GM12878 (cell line): ENCODE measurements at regions not wholly inside any gene's neighbourhood (a gene's known extent, or its start where the extent isn't known, plus 50 kb on each side); places are given as distances from the start of the nearest gene placed in this dataset.

Experiments
- ATAC-seq: fragments of 200-7000 bp; cut with Tn5 transposase; 3 replicates; pipeline ENCODE4 v1.9.1; 2020; ENCODE audit warnings: mild to moderate bottlenecking, moderate library complexity
- BruUV-seq: library from RNA; stranded (reverse); fragments of 400-500 nt; replicated peaks from 2 replicates; lab custom pipeline; 2021; lab: Mats Ljungman, UMichigan
- CTCF ChIA-PET: fragments of 300-600 bp; sonication (Branson Sonifier 250); formaldehyde crosslinking; extraction: SDS; loops from one replicate; lab custom pipeline; 2021; ENCODE audit warnings: inconsistent platforms; lab: Yijun Ruan, JAX
- POLR2A ChIA-PET: fragments of 350-600 bp; formaldehyde crosslinking; extraction: SDS; loops from one replicate; lab custom pipeline; 2021; ENCODE audit warnings: inconsistent platforms; lab: Charles Lee
- RAD21 ChIA-PET: fragments of 300-600 bp; sonication (Branson Sonifier 250); formaldehyde crosslinking; loops from one replicate; lab custom pipeline; 2023; ENCODE audit warnings: antibody characterized with exemption; ENCODE audit not compliant: unreplicated experiment; lab: Charles Lee
- SMC1A ChIA-PET: fragments of 300-600 bp; sonication (Branson Sonifier 250); formaldehyde crosslinking; loops from one replicate; lab custom pipeline; 2023; ENCODE audit not compliant: unreplicated experiment, uncharacterized antibody; lab: Charles Lee
- DNase-seq: peaks from one replicate; pipeline ENCODE4 v3.0.0-alpha.2; 2011; ENCODE audit warnings: low read depth, low spot score
- FAIRE-seq: peaks from 3 replicates; lab custom pipeline; 2011; peaks lifted over from hg19 to GRCh38; lab: Jason Lieb, UNC
- H2AFZ ChIP-seq: 2 replicates; pipeline ENCODE4 v1.6.0; 2011; ENCODE audit warnings: low read depth, low read length, control low read depth; ENCODE audit not compliant: control insufficient read depth
- H3K27ac ChIP-seq: 2 replicates; pipeline ENCODE4 v1.5.1; 2011; ENCODE audit warnings: control low read depth; ENCODE audit not compliant: control insufficient read depth, insufficient read depth
- H3K27me3 ChIP-seq, 2 experiments: replicated peaks in 1 of 2; 2 replicates each; pipeline versions ENCODE4 v1.6.0 to v1.6.1; 2011; ENCODE audit warnings: low read length in 1 of 2; ENCODE audit not compliant: control insufficient read depth in 2 of 2, insufficient read depth in 2 of 2
- H3K36me3 ChIP-seq, 2 experiments: 2 replicates each; pipeline ENCODE4 v1.5.1; 2011; ENCODE audit warnings: low read length in 1 of 2; ENCODE audit not compliant: control insufficient read depth in 2 of 2, insufficient read depth in 2 of 2
- H3K4me1 ChIP-seq: 2 replicates; pipeline ENCODE4 v1.6.1; 2011; ENCODE audit warnings: mild to moderate bottlenecking, low read length, moderate library complexity, mixed read lengths; ENCODE audit not compliant: control insufficient read depth, insufficient read depth
- H3K4me2 ChIP-seq: 2 replicates; pipeline ENCODE4 v1.6.0; 2011; ENCODE audit warnings: control low read depth; ENCODE audit not compliant: control insufficient read depth, insufficient read depth
- H3K4me3 ChIP-seq: fragments of 200-600 bp; sonication (generic); 2 replicates; pipeline ENCODE4 v1.5.1; 2016
- H3K79me2 ChIP-seq: 2 replicates; pipeline ENCODE4 v1.6.0; 2011; ENCODE audit warnings: low read length; ENCODE audit not compliant: control insufficient read depth, insufficient read depth
- H3K9ac ChIP-seq: 2 replicates; pipeline ENCODE4 v1.8.0; 2011; ENCODE audit warnings: low read length, control low read depth, mixed read lengths; ENCODE audit not compliant: control insufficient read depth, insufficient read depth
- H3K9me3 ChIP-seq: replicated peaks from 3 replicates; pipeline ENCODE4 v1.5.1; 2011; ENCODE audit warnings: mild to moderate bottlenecking, low read length; ENCODE audit not compliant: control insufficient read depth, insufficient read depth
- H4K20me1 ChIP-seq: 2 replicates; pipeline ENCODE4 v1.6.0; 2011; ENCODE audit not compliant: control insufficient read depth, insufficient read depth
- BACH1 ChIP-seq: fragments of 450-650 bp; IDR thresholded peaks from 2 replicates; pipeline ENCODE4 v1.6.1; 2017; ENCODE audit warnings: mild to moderate bottlenecking, borderline replicate concordance
- BRCA1 ChIP-seq: IDR thresholded peaks from 2 replicates; pipeline ENCODE4 v1.6.1; 2011; ENCODE audit warnings: low read depth, low read length, improper control_type of control experiment
- EGR1 ChIP-seq, 2 experiments: IDR thresholded peaks; 1 replicate in 1 of 2; 2 replicates in 1 of 2; pipeline ENCODE4 v1.6.1; 2011 to 2012; ENCODE audit warnings: low read depth in 2 of 2, low read length in 2 of 2, borderline replicate concordance in 1 of 2, mild to moderate bottlenecking in 1 of 2, moderate library complexity in 1 of 2
- EZH2 ChIP-seq: IDR thresholded peaks from 2 replicates; pipeline ENCODE4 v1.6.1; 2012; ENCODE audit warnings: low read depth, mild to moderate bottlenecking, control low read depth, inconsistent platforms, low read length, borderline replicate concordance; ENCODE audit not compliant: control insufficient read depth
- FOS ChIP-seq: IDR thresholded peaks from 3 replicates; pipeline ENCODE4 v1.6.1; 2011; ENCODE audit warnings: borderline replicate concordance; ENCODE audit not compliant: insufficient read length; ENCODE audit errors: extremely low read depth
- FOXK2 ChIP-seq: fragments of 450-650 bp; IDR thresholded peaks from 2 replicates; pipeline ENCODE4 v1.6.1; 2017; ENCODE audit warnings: mild to moderate bottlenecking, moderate library complexity
- HCFC1 ChIP-seq: fragments of 150-350 bp; IDR thresholded peaks from 2 replicates; pipeline ENCODE4 v1.6.1; 2014; ENCODE audit warnings: low read length
- IKZF1 ChIP-seq: fragments of 450-650 bp; conservative IDR thresholded peaks from 2 replicates; pipeline ENCODE4 v1.6.1; 2017; ENCODE audit warnings: antibody characterized with exemption, mild to moderate bottlenecking
- MTA3 ChIP-seq: IDR thresholded peaks from 2 replicates; pipeline ENCODE4 v1.6.1; 2012; ENCODE audit warnings: low read length, inconsistent platforms, borderline replicate concordance
- NRF1 ChIP-seq: conservative IDR thresholded peaks from 2 replicates; pipeline ENCODE4 v1.6.1; 2011; ENCODE audit warnings: mild to moderate bottlenecking, low read depth, low read length, improper control_type of control experiment
- POLR2AphosphoS2 ChIP-seq: IDR thresholded peaks from 2 replicates; pipeline ENCODE4 v1.6.1; 2011; ENCODE audit warnings: low read depth, mild to moderate bottlenecking, low read length, improper control_type of control experiment, moderate library complexity
- SREBF1 ChIP-seq: IDR thresholded peaks from 2 replicates; pipeline ENCODE4 v1.6.1; 2012; ENCODE audit warnings: mild to moderate bottlenecking, low read length
- SUPT20H ChIP-seq: IDR thresholded peaks from 2 replicates; pipeline ENCODE4 v1.6.1; 2011; ENCODE audit warnings: low read depth, mild to moderate bottlenecking, low read length, moderate library complexity, borderline replicate concordance; ENCODE audit not compliant: control insufficient read depth
- TBL1XR1 ChIP-seq: IDR thresholded peaks from 2 replicates; pipeline ENCODE4 v1.6.1; 2012; ENCODE audit warnings: low read depth, low read length, improper control_type of control experiment
- TCF7 ChIP-seq: IDR thresholded peaks from 2 replicates; pipeline ENCODE4 v1.6.1; 2014; ENCODE audit warnings: antibody characterized with exemption, borderline replicate concordance
- USF2 ChIP-seq: IDR thresholded peaks from 2 replicates; pipeline ENCODE4 v1.6.1; 2011; ENCODE audit warnings: low read depth, low read length, improper control_type of control experiment, borderline replicate concordance
- YBX1 ChIP-seq: fragments of 450-650 bp; IDR thresholded peaks from 2 replicates; pipeline ENCODE4 v1.6.1; 2016; ENCODE audit warnings: antibody characterized with exemption
- ZNF207 ChIP-seq: fragments of 450-650 bp; IDR thresholded peaks from 2 replicates; pipeline ENCODE4 v1.6.1; 2014; ENCODE audit warnings: antibody characterized with exemption, mild to moderate bottlenecking, borderline replicate concordance
- ZNF384 ChIP-seq: IDR thresholded peaks from 2 replicates; pipeline ENCODE4 v1.6.1; 2012; ENCODE audit warnings: low read depth, mild to moderate bottlenecking, low read length, improper control_type of control experiment, borderline replicate concordance
- WGBS: methylation state at CpG from one replicate; pipeline ENCODE4 v1.1.6; 2016; ENCODE audit warnings: low lambda C conversion rate; ENCODE audit not compliant: insufficient replicate concordance, insufficient coverage; ENCODE audit errors: missing lambda C conversion rate; 5-methylcytosine and 5-hydroxymethylcytosine counted together
- in situ Hi-C: fragments of 300-500 bp; cut with MboI; formaldehyde crosslinking; loops from 9 replicates; pipeline ENCODE4 v1.14.3; 2018; ENCODE audit warnings: mixed read lengths
- intact Hi-C: fragments of 100-400 bp; cut with micrococcal nuclease; formaldehyde crosslinking; loops from one replicate; pipeline ENCODE4 v1.14.2; 2022; ENCODE audit not compliant: unreplicated experiment
- TF ChIP-seq, protein P1 (sequence below): fragments of 450-650 bp; conservative IDR thresholded peaks from 2 replicates; pipeline ENCODE4 v1.6.1; 2017; ENCODE audit warnings: mild to moderate bottlenecking, moderate library complexity

DNA sequence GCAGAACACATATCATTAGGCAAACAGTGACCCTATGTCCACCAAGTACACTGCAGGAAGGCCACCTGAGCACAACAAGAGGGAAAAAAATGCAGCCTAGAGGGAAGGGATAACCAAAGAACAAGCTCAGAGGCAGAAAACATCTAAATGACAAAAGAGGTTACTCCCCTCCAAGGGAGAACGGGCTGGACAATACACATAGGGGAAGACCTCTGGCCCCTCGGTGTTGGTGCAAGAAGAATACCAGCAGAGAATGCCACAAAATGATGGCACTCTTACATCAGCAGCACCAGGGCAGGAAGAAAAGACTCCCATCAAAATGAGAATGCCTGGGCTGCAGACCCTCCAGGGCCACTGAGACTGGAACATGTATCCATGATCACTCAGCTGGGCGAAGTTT lies 66.6 kb upstream of the OPCML start:
- TF ChIP-seq FOXK2 (no peak), MTA3 (no peak), ZNF384 (no peak), EGR1 (IDR thresholded peaks at IDR 0.05; ENCODE audit: borderline replicate concordance in 1 of 2, low read depth in 2 of 2, low read length in 2 of 2) (no peak), YBX1 (no peak), BRCA1 (no peak), USF2 (no peak), TBL1XR1 (no peak), EZH2 (no peak), SUPT20H (no peak), SREBF1 (no peak), FOS (no peak), NRF1 (no peak), ZNF207 (no peak), TCF7 (no peak), IKZF1 (no peak), POLR2AphosphoS2 (no peak), BACH1 (no peak), HCFC1 (no peak)
- TF ChIP-seq, protein P1, sequence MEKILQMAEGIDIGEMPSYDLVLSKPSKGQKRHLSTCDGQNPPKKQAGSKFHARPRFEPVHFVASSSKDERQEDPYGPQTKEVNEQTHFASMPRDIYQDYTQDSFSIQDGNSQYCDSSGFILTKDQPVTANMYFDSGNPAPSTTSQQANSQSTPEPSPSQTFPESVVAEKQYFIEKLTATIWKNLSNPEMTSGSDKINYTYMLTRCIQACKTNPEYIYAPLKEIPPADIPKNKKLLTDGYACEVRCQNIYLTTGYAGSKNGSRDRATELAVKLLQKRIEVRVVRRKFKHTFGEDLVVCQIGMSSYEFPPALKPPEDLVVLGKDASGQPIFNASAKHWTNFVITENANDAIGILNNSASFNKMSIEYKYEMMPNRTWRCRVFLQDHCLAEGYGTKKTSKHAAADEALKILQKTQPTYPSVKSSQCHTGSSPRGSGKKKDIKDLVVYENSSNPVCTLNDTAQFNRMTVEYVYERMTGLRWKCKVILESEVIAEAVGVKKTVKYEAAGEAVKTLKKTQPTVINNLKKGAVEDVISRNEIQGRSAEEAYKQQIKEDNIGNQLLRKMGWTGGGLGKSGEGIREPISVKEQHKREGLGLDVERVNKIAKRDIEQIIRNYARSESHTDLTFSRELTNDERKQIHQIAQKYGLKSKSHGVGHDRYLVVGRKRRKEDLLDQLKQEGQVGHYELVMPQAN = no peak
- no peak for FAIRE-seq
- RAD21 ChIA-PET = no interaction called here

More for the DNA sequence above, 66.6 kb upstream of the OPCML start:
- ChIA-PET POLR2A (no interaction called here), CTCF (no interaction called here), SMC1A (no interaction called here)
- BruUV-seq = no TSS peak
- Histone ChIP-seq H4K20me1 (no peaks in the 10 kb centered on the region), H3K9ac (no peak overlapping the region), H2AFZ (no peak overlapping the region), H3K4me2 (no peak overlapping the region), H3K36me3 (no peaks in the 10 kb centered on the region), H3K27me3 (no peaks in the 10 kb centered on the region; a peak in 1 of 4 replicates), H3K9me3 (no peaks in the 10 kb centered on the region; the same call in 2 of the 3 replicates), H3K27ac (no peak overlapping the region), H3K4me3 (no peak overlapping the region), H3K4me1 (no peaks in the 10 kb centered on the region), H3K79me2 (no peaks in the 10 kb centered on the region)
- in situ Hi-C loops (no loop called here), intact Hi-C loops (no loop called here)
- WGBS = 3% methylated on average over 3 of the region's 3 CpGs
- DNase-seq (no peak), ATAC-seq (no peak)
